HG03558 (cell line): ENCODE measurements at regions not wholly inside any gene's neighbourhood (a gene's known extent, or its start where the extent isn't known, plus 50 kb on each side); places are given as distances from the start of the nearest gene placed in this dataset.
"Not testable (repeated sequence)": the region's sequence is repeated elsewhere in the genome, so short reads cannot be mapped to it uniquely, and the experiment has no call there.

Experiments
- ATAC-seq: cut with Tn5 transposase; IDR thresholded peaks from one replicate; pipeline ENCODE4 v1.9.1; 2021; ENCODE audit warnings: moderate number of reproducible peaks; ENCODE audit not compliant: unreplicated experiment; ENCODE audit errors: extremely low read depth

- ATAC-seq: no peak
Observed at GRCh38 chr6:69494595-69494994, 302.2 kb downstream of the LMBRD1 start.

DNA sequence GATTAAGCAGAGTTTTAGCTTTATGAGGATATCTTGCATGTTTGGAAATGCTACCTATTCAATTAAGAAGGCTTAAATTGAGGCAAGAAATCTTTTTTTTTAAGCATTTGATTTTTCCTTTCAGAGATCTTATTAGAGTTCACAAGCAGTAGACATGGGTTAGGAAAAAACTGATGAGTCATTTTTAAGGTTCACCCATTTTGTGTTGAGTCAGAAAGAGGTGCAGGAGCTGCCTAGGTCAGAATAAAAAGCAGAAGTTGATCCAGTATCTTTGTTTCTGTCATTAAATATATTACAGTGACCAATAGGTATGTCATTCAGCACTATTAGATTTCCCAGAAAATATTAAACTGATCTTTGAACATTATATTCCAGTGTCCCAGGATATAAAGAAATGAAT lies 306.8 kb downstream of the LMBRD1 start:
- no peak for ATAC-seq

DNA sequence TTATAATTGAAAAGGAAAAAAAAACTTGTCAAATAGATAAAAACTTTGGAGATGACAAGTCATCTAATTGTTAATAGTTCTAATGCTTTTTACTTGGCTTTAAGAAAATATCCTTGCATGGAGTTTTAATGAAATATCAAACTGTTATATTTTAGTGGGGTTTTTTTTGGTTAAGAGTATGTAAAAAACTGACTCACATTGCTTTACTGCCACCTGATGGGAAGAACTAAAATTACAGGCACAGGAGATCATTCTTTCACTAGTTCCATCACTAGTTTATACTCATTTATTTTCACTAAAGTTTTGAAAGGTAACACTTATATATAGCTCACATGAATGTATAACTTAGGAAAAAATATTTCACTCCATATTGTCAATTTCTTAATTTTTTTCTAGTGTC lies 309.1 kb downstream of the LMBRD1 start:
- ATAC-seq: no peak

DNA sequence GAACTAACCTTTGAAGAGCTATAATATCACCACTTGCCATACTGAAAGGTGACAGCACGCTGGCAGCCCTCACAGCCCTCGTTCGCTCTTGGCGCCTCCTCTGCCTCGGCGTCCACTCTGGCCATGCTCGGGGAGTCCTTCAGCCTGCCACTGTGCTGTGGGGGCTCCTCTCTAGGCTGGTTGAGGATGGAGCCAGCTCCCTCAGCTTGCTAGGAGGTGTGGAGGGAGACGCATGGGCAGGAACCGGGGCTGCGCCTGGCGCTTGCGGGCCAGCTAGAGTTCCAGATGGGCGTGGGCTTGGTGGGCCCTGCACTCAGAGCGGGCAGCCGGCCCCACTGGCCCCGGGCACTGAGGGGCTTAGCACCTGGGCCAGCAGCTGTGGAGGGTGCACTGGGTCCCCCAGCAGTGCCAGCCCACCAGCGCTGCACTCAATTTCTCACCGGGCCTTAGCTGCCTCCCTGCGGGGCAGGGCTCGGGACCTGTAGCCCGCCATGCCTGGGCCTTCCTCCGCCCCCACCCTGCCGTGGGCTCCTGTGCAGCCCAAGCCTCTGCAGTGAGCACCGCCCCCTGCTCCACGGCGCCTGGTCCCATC lies 329.7 kb downstream of the LMBRD1 start:
- ATAC-seq: no peak

- ATAC-seq: no peak
Observed at GRCh38 chr6:69465866-69466265, 330.9 kb downstream of the LMBRD1 start.

DNA sequence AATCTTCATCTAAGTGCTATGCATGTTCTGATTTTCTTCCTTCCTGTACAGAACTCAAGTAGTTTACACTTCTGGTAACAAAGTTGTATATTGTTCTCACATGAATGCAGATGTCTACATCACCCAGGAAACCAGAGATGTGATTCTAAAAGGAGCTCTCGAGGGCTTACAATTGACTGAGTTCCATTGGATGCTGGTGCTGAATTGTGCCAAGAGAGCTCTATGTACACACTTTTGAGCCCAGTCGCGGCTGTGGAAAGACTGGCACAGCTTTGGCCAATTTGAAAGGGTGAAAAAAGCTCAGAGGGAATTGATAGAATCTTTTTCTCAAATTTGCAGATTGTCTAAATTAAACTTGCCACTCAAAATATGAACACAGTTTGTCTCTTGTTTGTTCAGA lies 340.7 kb downstream of the LMBRD1 start:
- no peak for ATAC-seq

- ATAC-seq: not testable (repeated sequence)
Observed at GRCh38 chr6:69454619-69455018, 342.2 kb downstream of the LMBRD1 start.

- ATAC-seq: not testable (repeated sequence)
Observed at GRCh38 chr6:69450493-69450892, 346.3 kb downstream of the LMBRD1 start.

DNA sequence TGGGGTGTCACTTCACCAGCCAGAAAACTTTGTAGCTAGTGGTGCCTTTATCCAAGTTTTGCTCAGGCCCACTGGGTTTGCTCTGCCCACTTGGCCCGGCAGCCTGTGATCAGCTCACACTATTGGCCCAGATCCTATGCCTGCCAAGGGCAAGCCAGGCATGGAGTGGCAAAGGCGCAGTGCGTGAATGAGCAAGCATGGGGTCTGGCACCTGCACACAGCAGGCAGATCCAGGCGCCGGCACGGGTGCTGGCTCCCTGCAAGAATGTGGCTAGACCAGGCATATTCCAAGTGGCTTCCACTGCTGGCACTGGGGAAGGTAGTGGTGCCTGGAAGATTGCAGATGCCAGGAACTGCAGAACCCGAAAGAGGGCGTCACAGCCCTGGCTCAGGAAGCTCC lies 346.9 kb downstream of the LMBRD1 start:
- ATAC-seq: no peak
